OCI-LY1 (cell line): ENCODE measurements at regions not wholly inside any gene's neighbourhood (a gene's known extent, or its start where the extent isn't known, plus 50 kb on each side); places are given as distances from the start of the nearest gene placed in this dataset.

ENCODE experiments used
- H2AFZ ChIP-seq: fragments of 200-600 bp; sonication (generic), shearing (Covaris generic); 2 replicates; pipeline ENCODE4 v1.6.0; 2014; ENCODE audit warnings: antibody characterized with exemption, mild to moderate bottlenecking, low read length
- H3F3A ChIP-seq: fragments of 200-600 bp; sonication (generic), shearing (Covaris generic); 2 replicates; pipeline ENCODE4 v1.6.0; 2014; ENCODE audit warnings: mild to moderate bottlenecking, antibody characterized with exemption, low read length, moderate library complexity; ENCODE audit not compliant: insufficient read depth
- H3K27ac ChIP-seq: fragments of 200-600 bp; sonication (generic); 2 replicates; pipeline ENCODE4 v1.5.1; 2014; ENCODE audit warnings: low read length, mixed run types, mild to moderate bottlenecking, low read depth; ENCODE audit not compliant: poor library complexity, severe bottlenecking
- H3K27me3 ChIP-seq: fragments of 200-600 bp; sonication (generic); 2 replicates; pipeline ENCODE4 v1.6.0; 2014; ENCODE audit warnings: antibody characterized with exemption, mild to moderate bottlenecking, low read length, moderate library complexity; ENCODE audit not compliant: insufficient read depth
- H3K36me3 ChIP-seq: fragments of 200-600 bp; sonication (generic); 2 replicates; pipeline ENCODE4 v1.6.1; 2014; ENCODE audit warnings: mild to moderate bottlenecking, antibody characterized with exemption, low read length, moderate library complexity, mixed read lengths; ENCODE audit not compliant: insufficient read depth
- H3K4me1 ChIP-seq: fragments of 200-600 bp; sonication (generic); 2 replicates; pipeline ENCODE4 v1.5.1; 2014; ENCODE audit warnings: mild to moderate bottlenecking, low read length, moderate library complexity; ENCODE audit not compliant: insufficient read depth, severe bottlenecking
- H3K4me2 ChIP-seq: fragments of 200-600 bp; sonication (generic), shearing (Covaris generic); 2 replicates; pipeline ENCODE4 v1.6.1; 2014; ENCODE audit warnings: low read length
- H3K4me3 ChIP-seq: fragments of 200-600 bp; sonication (generic); 2 replicates; pipeline ENCODE4 v1.5.1; 2014; ENCODE audit warnings: low read length, low read depth, mild to moderate bottlenecking, mixed read lengths; ENCODE audit not compliant: poor library complexity, severe bottlenecking
- H3K79me2 ChIP-seq: fragments of 200-600 bp; shearing (Covaris generic); 2 replicates; pipeline ENCODE4 v1.6.1; 2016; ENCODE audit warnings: mixed run types, low read length, mixed read lengths; ENCODE audit not compliant: insufficient read depth
- H3K9ac ChIP-seq: fragments of 200-600 bp; sonication (generic), shearing (Covaris generic); 2 replicates; pipeline ENCODE4 v1.6.1; 2014; ENCODE audit warnings: mild to moderate bottlenecking, low read length, mixed read lengths
- H3K9me2 ChIP-seq: fragments of 200-600 bp; sonication (generic), shearing (Covaris generic); 2 replicates; pipeline ENCODE4 v1.6.1; 2014; ENCODE audit warnings: low read depth, mild to moderate bottlenecking, low read length, mixed read lengths
- H3K9me3 ChIP-seq: fragments of 200-600 bp; shearing (Covaris generic); 2 replicates; pipeline ENCODE4 v1.6.1; 2014; ENCODE audit warnings: low read length, mixed read lengths
- H4K20me1 ChIP-seq: fragments of 200-600 bp; sonication (generic), shearing (Covaris generic); 2 replicates; pipeline ENCODE4 v1.6.0; 2016; ENCODE audit warnings: mild to moderate bottlenecking, low read length; ENCODE audit not compliant: insufficient read depth
- EZH2 ChIP-seq: fragments of 200-600 bp; sonication (generic), shearing (Covaris generic); IDR thresholded peaks from 2 replicates; pipeline ENCODE4 v1.8.0; 2017; ENCODE audit warnings: borderline replicate concordance, mixed run types, mild to moderate bottlenecking, antibody characterized with exemption, low read length, moderate library complexity, mixed read lengths
- TF ChIP-seq, protein P1 (sequence below): fragments of 200-600 bp; sonication (generic), shearing (Covaris generic); IDR thresholded peaks from 2 replicates; pipeline ENCODE4 v1.5.1; 2017; ENCODE audit warnings: mild to moderate bottlenecking, antibody characterized with exemption, low read length, moderate library complexity, mixed read lengths

DNA sequence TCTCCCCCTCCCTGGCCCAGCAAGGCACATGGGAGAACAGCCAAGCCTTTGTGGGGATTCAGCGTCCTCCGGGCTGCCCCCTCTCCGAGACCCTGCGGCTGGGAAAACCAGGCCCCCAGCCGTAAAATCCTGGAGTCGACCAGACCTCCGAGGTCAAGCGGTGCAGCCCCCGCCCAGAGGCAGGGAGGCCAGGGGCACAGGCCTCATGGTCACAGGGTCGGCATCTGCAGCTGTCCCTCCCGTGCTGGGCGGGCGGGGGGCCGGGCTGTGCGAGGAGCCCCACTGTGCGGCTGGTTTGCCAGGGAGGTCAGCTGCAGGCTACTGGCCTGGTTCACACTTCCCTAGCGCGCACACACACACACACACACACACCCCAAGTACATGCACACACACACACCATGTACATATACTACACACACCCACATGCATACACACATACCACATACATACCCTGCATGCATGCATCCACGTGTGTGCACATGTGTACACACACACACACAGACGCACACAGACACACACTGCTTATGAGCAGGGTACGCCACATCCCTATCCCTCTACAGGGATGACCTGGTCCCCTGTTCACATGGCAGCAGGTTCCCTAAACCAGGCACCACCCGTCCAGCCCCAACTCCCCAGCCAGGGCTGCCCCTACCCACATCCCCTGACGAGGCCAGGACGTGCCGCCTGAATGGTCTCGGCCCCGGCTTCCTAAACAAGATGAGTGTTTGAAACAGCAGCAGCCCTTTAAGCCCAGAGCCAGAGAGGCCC is 108.9 kb upstream of the CIBAR2 start:
- Histone ChIP-seq H3K9ac (no peak overlapping the region), H3K4me2 (no peak overlapping the region)

GRCh38 chr16:85221771-85222154 is 109.5 kb upstream of the CIBAR2 start:
- H3K9ac ChIP-seq: no peak overlapping the region
- H3K9me3 ChIP-seq: no peaks in the 10 kb centered on the region
- H3F3A ChIP-seq: no peaks in the 10 kb centered on the region
- TF ChIP-seq, protein P1, sequence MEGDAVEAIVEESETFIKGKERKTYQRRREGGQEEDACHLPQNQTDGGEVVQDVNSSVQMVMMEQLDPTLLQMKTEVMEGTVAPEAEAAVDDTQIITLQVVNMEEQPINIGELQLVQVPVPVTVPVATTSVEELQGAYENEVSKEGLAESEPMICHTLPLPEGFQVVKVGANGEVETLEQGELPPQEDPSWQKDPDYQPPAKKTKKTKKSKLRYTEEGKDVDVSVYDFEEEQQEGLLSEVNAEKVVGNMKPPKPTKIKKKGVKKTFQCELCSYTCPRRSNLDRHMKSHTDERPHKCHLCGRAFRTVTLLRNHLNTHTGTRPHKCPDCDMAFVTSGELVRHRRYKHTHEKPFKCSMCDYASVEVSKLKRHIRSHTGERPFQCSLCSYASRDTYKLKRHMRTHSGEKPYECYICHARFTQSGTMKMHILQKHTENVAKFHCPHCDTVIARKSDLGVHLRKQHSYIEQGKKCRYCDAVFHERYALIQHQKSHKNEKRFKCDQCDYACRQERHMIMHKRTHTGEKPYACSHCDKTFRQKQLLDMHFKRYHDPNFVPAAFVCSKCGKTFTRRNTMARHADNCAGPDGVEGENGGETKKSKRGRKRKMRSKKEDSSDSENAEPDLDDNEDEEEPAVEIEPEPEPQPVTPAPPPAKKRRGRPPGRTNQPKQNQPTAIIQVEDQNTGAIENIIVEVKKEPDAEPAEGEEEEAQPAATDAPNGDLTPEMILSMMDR: no peak
- no peak for TF ChIP-seq EZH2
- H3K27me3 ChIP-seq: peaks cover 4% of the 10 kb centered on the region; the same call in 1 of the 2 replicates
- no peaks in the 10 kb centered on the region for H3K9me2 ChIP-seq
- H3K79me2 ChIP-seq: no peaks in the 10 kb centered on the region
- H3K27ac ChIP-seq: no peak overlapping the region
- H2AFZ ChIP-seq: no peak overlapping the region
- no peak overlapping the region for H3K4me2 ChIP-seq
- no peaks in the 10 kb centered on the region for H4K20me1 ChIP-seq
- H3K4me1 ChIP-seq: no peaks in the 10 kb centered on the region
- H3K36me3 ChIP-seq: no peaks in the 10 kb centered on the region
- H3K4me3 ChIP-seq: no peak overlapping the region

More for the DNA sequence above, 108.9 kb upstream of the CIBAR2 start:
- H3K4me3 ChIP-seq: no peak overlapping the region
- H3F3A ChIP-seq: no peaks in the 10 kb centered on the region
- no peaks in the 10 kb centered on the region for H3K9me3 ChIP-seq
- peaks cover 4% of the 10 kb centered on the region; the same call in 1 of the 2 replicates for H3K27me3 ChIP-seq
- TF ChIP-seq, protein P1: no peak
- no peak for TF ChIP-seq EZH2
- no peaks in the 10 kb centered on the region for H4K20me1 ChIP-seq
- no peaks in the 10 kb centered on the region for H3K4me1 ChIP-seq
- H3K36me3 ChIP-seq: no peaks in the 10 kb centered on the region
- no peaks in the 10 kb centered on the region for H3K79me2 ChIP-seq
- no peak overlapping the region for H3K27ac ChIP-seq
- no peaks in the 10 kb centered on the region for H3K9me2 ChIP-seq
- H2AFZ ChIP-seq: no peak overlapping the region

- TF ChIP-seq, protein P1: no peak
- TF ChIP-seq EZH2: no peak
Measured at GRCh38 chr16:85222155-85222863, 110.0 kb upstream of the CIBAR2 start.

More at GRCh38 chr16:85222155-85222863, 110.0 kb upstream of the CIBAR2 start:
- Histone ChIP-seq H4K20me1 (no peaks in the 10 kb centered on the region), H2AFZ (no peak overlapping the region), H3K27me3 (peaks cover 4% of the 10 kb centered on the region; the same call in 1 of the 2 replicates), H3F3A (no peaks in the 10 kb centered on the region), H3K79me2 (no peaks in the 10 kb centered on the region), H3K4me1 (no peaks in the 10 kb centered on the region), H3K9me3 (no peaks in the 10 kb centered on the region), H3K4me3 (no peak overlapping the region), H3K27ac (no peak overlapping the region), H3K9me2 (no peaks in the 10 kb centered on the region), H3K9ac (no peak overlapping the region), H3K36me3 (no peaks in the 10 kb centered on the region), H3K4me2 (no peak overlapping the region)
